ENCODE measurements at regions not wholly inside any gene's neighbourhood (a gene's known extent, or its start where the extent isn't known, plus 50 kb on each side); places are given as distances from the start of the nearest gene placed in this dataset.

GRCh38 chr13:84296401-84296800, 414.1 kb upstream of the SLITRK1 start:
- TF ChIP-seq, protein P1, sequence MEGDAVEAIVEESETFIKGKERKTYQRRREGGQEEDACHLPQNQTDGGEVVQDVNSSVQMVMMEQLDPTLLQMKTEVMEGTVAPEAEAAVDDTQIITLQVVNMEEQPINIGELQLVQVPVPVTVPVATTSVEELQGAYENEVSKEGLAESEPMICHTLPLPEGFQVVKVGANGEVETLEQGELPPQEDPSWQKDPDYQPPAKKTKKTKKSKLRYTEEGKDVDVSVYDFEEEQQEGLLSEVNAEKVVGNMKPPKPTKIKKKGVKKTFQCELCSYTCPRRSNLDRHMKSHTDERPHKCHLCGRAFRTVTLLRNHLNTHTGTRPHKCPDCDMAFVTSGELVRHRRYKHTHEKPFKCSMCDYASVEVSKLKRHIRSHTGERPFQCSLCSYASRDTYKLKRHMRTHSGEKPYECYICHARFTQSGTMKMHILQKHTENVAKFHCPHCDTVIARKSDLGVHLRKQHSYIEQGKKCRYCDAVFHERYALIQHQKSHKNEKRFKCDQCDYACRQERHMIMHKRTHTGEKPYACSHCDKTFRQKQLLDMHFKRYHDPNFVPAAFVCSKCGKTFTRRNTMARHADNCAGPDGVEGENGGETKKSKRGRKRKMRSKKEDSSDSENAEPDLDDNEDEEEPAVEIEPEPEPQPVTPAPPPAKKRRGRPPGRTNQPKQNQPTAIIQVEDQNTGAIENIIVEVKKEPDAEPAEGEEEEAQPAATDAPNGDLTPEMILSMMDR (conservative IDR thresholded peaks at IDR 0.05): no peak
- TF ChIP-seq EZH2 (IDR thresholded peaks at IDR 0.05; ENCODE audit: low read depth): no peak

Data from PC-9 (cell line).